Suppressor macrophage treated with lipopolysaccharide for 4 hours (primary cell): ENCODE measurements at regions not wholly inside any gene's neighbourhood (a gene's known extent, or its start where the extent isn't known, plus 50 kb on each side); places are given as distances from the start of the nearest gene placed in this dataset.
A peak's percentile ranks its signal among the peaks of the same experiment; 100 is the strongest.

Source experiments
- DNase-seq: peaks from one replicate; pipeline ENCODE4 v3.0.0-alpha.2; 2020

GRCh38 chr10:131585761-131586160 is 274.2 kb upstream of the TCERG1L start:
- DNase-seq, result no peak

- no peak for DNase-seq
Measured at GRCh38 chr10:131586958-131587357, 275.4 kb upstream of the TCERG1L start.

GRCh38 chr10:131587976-131588680 is 276.6 kb upstream of the TCERG1L start:
- no peak for DNase-seq

- DNase-seq, result no peak
Measured at GRCh38 chr10:131588704-131589220, 277.2 kb upstream of the TCERG1L start.

GRCh38 chr10:131590567-131590966 is 279.0 kb upstream of the TCERG1L start:
- no peak for DNase-seq

- DNase-seq, result peak; percentile 3
Measured at GRCh38 chr10:131591936-131592335, 280.4 kb upstream of the TCERG1L start.

GRCh38 chr10:131609176-131609575 is 291.6 kb upstream of the PPP2R2D start:
- no peak for DNase-seq

- DNase-seq, result no peak
Measured at GRCh38 chr10:131615150-131615549, 285.7 kb upstream of the PPP2R2D start.

GRCh38 chr10:131616040-131616439 is 284.8 kb upstream of the PPP2R2D start:
- DNase-seq, result no peak

GRCh38 chr10:131617113-131617858 is 283.5 kb upstream of the PPP2R2D start:
- no peak for DNase-seq

- no peak for DNase-seq
Measured at GRCh38 chr10:131618587-131619267, 282.1 kb upstream of the PPP2R2D start.

GRCh38 chr10:131620314-131620713 is 280.5 kb upstream of the PPP2R2D start:
- DNase-seq, result no peak

- DNase-seq, result no peak
Measured at GRCh38 chr10:131620904-131621303, 279.9 kb upstream of the PPP2R2D start.

- no peak for DNase-seq
Measured at GRCh38 chr10:131621784-131622624, 278.8 kb upstream of the PPP2R2D start.

- no peak for DNase-seq
Measured at GRCh38 chr10:131625041-131625440, 275.8 kb upstream of the PPP2R2D start.

- no peak for DNase-seq
Measured at GRCh38 chr10:131626274-131626673, 274.5 kb upstream of the PPP2R2D start.

- DNase-seq, result no peak
Measured at GRCh38 chr10:131629026-131629770, 271.6 kb upstream of the PPP2R2D start.

GRCh38 chr10:131630772-131631258 is 270.0 kb upstream of the PPP2R2D start:
- DNase-seq, result no peak

- no peak for DNase-seq
Measured at GRCh38 chr10:131631619-131632018, 269.2 kb upstream of the PPP2R2D start.

GRCh38 chr10:131635564-131636015 is 265.2 kb upstream of the PPP2R2D start:
- no peak for DNase-seq

- DNase-seq, result no peak
Measured at GRCh38 chr10:131636116-131636515, 264.7 kb upstream of the PPP2R2D start.
